ENCODE measurements at regions not wholly inside any gene's neighbourhood (a gene's known extent, or its start where the extent isn't known, plus 50 kb on each side); places are given as distances from the start of the nearest gene placed in this dataset.

- no peak for DNase-seq
- Mint-ChIP-seq H3K9me3 (peaks cover 2 to 22% (median 5%) of the 10 kb centered on the region in 7 donors), H3K27ac (no peak overlapping the region), H3K27me3 (no peaks in the 10 kb centered on the region), H3K4me1 (no peaks in the 10 kb centered on the region), H3K36me3 (no peaks in the 10 kb centered on the region), H3K4me3 (no peak overlapping the region)
- no peak overlapping the region for H3K27ac ChIP-seq (ENCODE audit: insufficient read depth, low read length, poor library complexity, severe bottlenecking)
- H3K4me3 ChIP-seq (ENCODE audit: low read depth, low read length), result no peak overlapping the region
- no peak for ATAC-seq (ENCODE audit: low read depth in 2 of 2)
- no peaks in the 10 kb centered on the region for H3K4me1 ChIP-seq (ENCODE audit: control insufficient read depth, insufficient read depth, low read length, poor library complexity, severe bottlenecking)
- H3K36me3 ChIP-seq (ENCODE audit: control insufficient read depth, insufficient read depth, low read length), result no peaks in the 10 kb centered on the region
- H3K27me3 ChIP-seq (ENCODE audit: control insufficient read depth, insufficient read depth, low read length), result no peaks in the 10 kb centered on the region
- peaks cover 5 to 15% of the 10 kb centered on the region in 2 experiments for H3K9me3 ChIP-seq (ENCODE audit: control insufficient read depth in 2 of 2, low read length in 2 of 2)
Measured at GRCh38 chr2:150383587-150383986, 103.9 kb downstream of the RND3 start.

- H3K4me3 Mint-ChIP-seq, result no peak overlapping the region
- Histone ChIP-seq H3K27me3 (ENCODE audit: control insufficient read depth, insufficient read depth, low read length) (no peaks in the 10 kb centered on the region), H3K27ac (ENCODE audit: insufficient read depth, low read length, poor library complexity, severe bottlenecking) (no peak overlapping the region), H3K4me3 (ENCODE audit: low read depth, low read length) (no peak overlapping the region), H3K36me3 (ENCODE audit: control insufficient read depth, insufficient read depth, low read length) (no peaks in the 10 kb centered on the region), H3K4me1 (ENCODE audit: control insufficient read depth, insufficient read depth, low read length, poor library complexity, severe bottlenecking) (no peaks in the 10 kb centered on the region), H3K9me3 (ENCODE audit: control insufficient read depth in 2 of 2, low read length in 2 of 2) (no peaks in the 10 kb centered on the region)
- DNase-seq, result no peak
- no peak overlapping the region for H3K27ac Mint-ChIP-seq
- H3K4me1 Mint-ChIP-seq, result no peaks in the 10 kb centered on the region
- H3K9me3 Mint-ChIP-seq, result peaks cover 2 to 19% (median 8%) of the 10 kb centered on the region in 7 donors
- ATAC-seq (ENCODE audit: low read depth in 2 of 2), result no peak
- H3K27me3 Mint-ChIP-seq, result no peaks in the 10 kb centered on the region
- no peaks in the 10 kb centered on the region for H3K36me3 Mint-ChIP-seq
Measured at GRCh38 chr2:150379166-150379565, 108.3 kb downstream of the RND3 start.

DNA sequence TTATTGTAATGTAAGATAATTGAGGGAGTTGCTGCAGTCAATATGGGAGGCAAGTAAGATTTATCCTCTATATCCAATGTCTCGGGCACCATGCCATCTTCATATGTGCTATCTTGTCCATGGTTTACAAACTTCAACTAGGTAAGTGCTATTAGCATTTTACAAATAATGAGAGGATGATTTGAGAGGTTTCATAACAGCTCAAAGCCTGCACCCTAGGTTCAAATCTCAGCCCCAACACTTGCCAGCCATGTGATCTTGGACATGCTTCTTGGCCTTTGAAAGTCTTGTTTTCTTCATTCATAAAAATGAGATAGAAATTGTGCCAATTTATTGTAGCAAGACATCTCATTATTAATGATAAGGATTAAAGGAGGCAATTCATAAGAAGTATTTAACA lies 108.8 kb downstream of the RND3 start:
- H3K4me1 ChIP-seq (ENCODE audit: control insufficient read depth, insufficient read depth, low read length, poor library complexity, severe bottlenecking), result no peaks in the 10 kb centered on the region
- no peaks in the 10 kb centered on the region for H3K36me3 Mint-ChIP-seq
- H3K27me3 ChIP-seq (ENCODE audit: control insufficient read depth, insufficient read depth, low read length), result no peaks in the 10 kb centered on the region
- ATAC-seq (ENCODE audit: low read depth in 2 of 2), result no peak
- no peaks in the 10 kb centered on the region for H3K4me1 Mint-ChIP-seq
- H3K27ac Mint-ChIP-seq, result no peak overlapping the region
- H3K27ac ChIP-seq (ENCODE audit: insufficient read depth, low read length, poor library complexity, severe bottlenecking), result no peak overlapping the region
- no peaks in the 10 kb centered on the region for H3K9me3 ChIP-seq (ENCODE audit: control insufficient read depth in 2 of 2, low read length in 2 of 2)
- H3K9me3 Mint-ChIP-seq, result peaks cover 2 to 19% (median 8%) of the 10 kb centered on the region in 7 donors
- no peaks in the 10 kb centered on the region for H3K27me3 Mint-ChIP-seq
- no peak overlapping the region for H3K4me3 Mint-ChIP-seq
- no peak overlapping the region for H3K4me3 ChIP-seq (ENCODE audit: low read depth, low read length)
- DNase-seq, result no peak
- H3K36me3 ChIP-seq (ENCODE audit: control insufficient read depth, insufficient read depth, low read length), result no peaks in the 10 kb centered on the region

DNA sequence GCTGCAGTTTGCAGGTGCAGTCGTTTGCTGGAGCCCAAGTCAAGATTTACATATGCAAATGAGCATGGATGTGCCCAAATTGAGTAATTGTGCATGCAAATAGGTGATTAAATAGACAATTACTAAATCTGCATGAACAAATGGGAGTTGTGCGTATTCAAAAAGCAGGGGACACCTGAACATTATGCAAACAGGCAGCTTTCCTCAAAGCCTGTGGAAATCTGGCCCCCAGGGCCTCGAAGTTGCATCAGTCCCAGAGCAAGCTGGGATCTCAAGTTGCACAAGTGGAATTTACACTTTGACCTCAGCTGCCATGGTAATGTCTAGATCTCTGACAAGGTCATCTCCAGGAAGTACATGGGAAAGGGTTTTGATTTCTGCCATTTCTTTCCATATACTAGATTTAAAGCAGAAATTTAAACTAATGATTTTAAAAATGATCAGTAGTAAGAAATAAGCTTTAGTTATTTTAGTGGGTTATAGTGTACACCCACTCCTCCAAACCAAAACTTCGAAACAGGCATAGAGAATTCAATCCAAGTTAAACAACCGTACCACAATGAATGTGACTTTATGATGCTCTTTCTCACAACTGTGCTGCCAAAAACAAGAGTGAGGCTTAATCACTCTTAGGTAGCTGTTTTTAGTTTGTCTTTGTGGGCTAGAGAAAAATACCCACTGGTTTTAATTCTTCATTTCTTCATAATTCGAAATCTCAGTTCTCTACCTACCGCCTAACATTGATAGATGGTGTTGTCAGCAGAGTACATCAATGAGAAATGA lies 110.7 kb downstream of the RND3 start:
- Mint-ChIP-seq H3K4me1 (no peaks in the 10 kb centered on the region), H3K9me3 (peaks cover 0 to 11% (median 4%) of the 10 kb centered on the region in 7 donors), H3K4me3 (no peak overlapping the region), H3K27ac (no peak overlapping the region), H3K27me3 (no peaks in the 10 kb centered on the region), H3K36me3 (no peaks in the 10 kb centered on the region)
- DNase-seq (no peak), ATAC-seq (ENCODE audit: low read depth in 2 of 2) (no peak)
- H3K27ac ChIP-seq (ENCODE audit: insufficient read depth, low read length, poor library complexity, severe bottlenecking), result no peak overlapping the region
- H3K4me3 ChIP-seq (ENCODE audit: low read depth, low read length), result no peak overlapping the region
- H3K36me3 ChIP-seq (ENCODE audit: control insufficient read depth, insufficient read depth, low read length), result no peaks in the 10 kb centered on the region
- no peaks in the 10 kb centered on the region for H3K4me1 ChIP-seq (ENCODE audit: control insufficient read depth, insufficient read depth, low read length, poor library complexity, severe bottlenecking)
- H3K27me3 ChIP-seq (ENCODE audit: control insufficient read depth, insufficient read depth, low read length), result no peaks in the 10 kb centered on the region
- H3K9me3 ChIP-seq (ENCODE audit: control insufficient read depth in 2 of 2, low read length in 2 of 2), result no peaks in the 10 kb centered on the region

- Mint-ChIP-seq H3K27me3 (no peaks in the 10 kb centered on the region), H3K4me1 (no peaks in the 10 kb centered on the region), H3K27ac (no peak overlapping the region), H3K36me3 (no peaks in the 10 kb centered on the region), H3K9me3 (peaks cover 0 to 7% (median 4%) of the 10 kb centered on the region in 7 donors), H3K4me3 (no peak overlapping the region)
- Histone ChIP-seq H3K27me3 (ENCODE audit: control insufficient read depth, insufficient read depth, low read length) (no peaks in the 10 kb centered on the region), H3K4me1 (ENCODE audit: control insufficient read depth, insufficient read depth, low read length, poor library complexity, severe bottlenecking) (no peaks in the 10 kb centered on the region), H3K9me3 (ENCODE audit: control insufficient read depth in 2 of 2, low read length in 2 of 2) (no peaks in the 10 kb centered on the region), H3K36me3 (ENCODE audit: control insufficient read depth, insufficient read depth, low read length) (no peaks in the 10 kb centered on the region), H3K4me3 (ENCODE audit: low read depth, low read length) (no peak overlapping the region), H3K27ac (ENCODE audit: insufficient read depth, low read length, poor library complexity, severe bottlenecking) (no peak overlapping the region)
- DNase-seq (no peak), ATAC-seq (ENCODE audit: low read depth in 2 of 2) (no peak)
Measured at GRCh38 chr2:150375333-150375732, 112.1 kb downstream of the RND3 start.

DNA sequence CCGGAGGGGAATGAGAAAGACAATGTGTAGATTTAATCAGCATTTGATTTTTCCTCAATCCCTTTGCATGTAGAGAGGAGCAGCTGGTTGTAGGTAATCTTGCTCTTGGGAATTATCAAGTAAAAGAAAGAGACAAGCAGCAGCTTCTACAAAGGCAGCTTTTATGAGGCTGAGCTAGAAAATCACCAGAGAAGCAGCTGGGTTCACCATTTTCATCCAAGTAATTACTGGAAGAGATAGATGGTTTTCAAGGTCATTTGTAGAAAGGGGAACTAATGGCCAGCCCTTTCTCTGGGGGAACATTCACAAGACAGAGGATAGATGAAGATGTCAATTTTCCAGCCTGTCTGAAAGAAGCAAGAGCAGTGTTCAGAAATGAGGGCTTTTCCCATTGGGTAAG lies 113.0 kb downstream of the RND3 start:
- no peaks in the 10 kb centered on the region for H3K4me1 ChIP-seq (ENCODE audit: control insufficient read depth, insufficient read depth, low read length, poor library complexity, severe bottlenecking)
- H3K27ac ChIP-seq (ENCODE audit: insufficient read depth, low read length, poor library complexity, severe bottlenecking), result no peak overlapping the region
- no peak overlapping the region for H3K4me3 ChIP-seq (ENCODE audit: low read depth, low read length)
- H3K27me3 ChIP-seq (ENCODE audit: control insufficient read depth, insufficient read depth, low read length), result no peaks in the 10 kb centered on the region
- Mint-ChIP-seq H3K4me1 (no peaks in the 10 kb centered on the region), H3K36me3 (no peaks in the 10 kb centered on the region), H3K4me3 (no peak overlapping the region), H3K9me3 (peaks cover 0 to 7% (median 4%) of the 10 kb centered on the region in 7 donors), H3K27me3 (no peaks in the 10 kb centered on the region), H3K27ac (no peak overlapping the region)
- ATAC-seq (ENCODE audit: low read depth in 2 of 2), result no peak
- DNase-seq, result no peak
- no peaks in the 10 kb centered on the region for H3K36me3 ChIP-seq (ENCODE audit: control insufficient read depth, insufficient read depth, low read length)
- H3K9me3 ChIP-seq (ENCODE audit: control insufficient read depth in 2 of 2, low read length in 2 of 2), result no peaks in the 10 kb centered on the region

DNA sequence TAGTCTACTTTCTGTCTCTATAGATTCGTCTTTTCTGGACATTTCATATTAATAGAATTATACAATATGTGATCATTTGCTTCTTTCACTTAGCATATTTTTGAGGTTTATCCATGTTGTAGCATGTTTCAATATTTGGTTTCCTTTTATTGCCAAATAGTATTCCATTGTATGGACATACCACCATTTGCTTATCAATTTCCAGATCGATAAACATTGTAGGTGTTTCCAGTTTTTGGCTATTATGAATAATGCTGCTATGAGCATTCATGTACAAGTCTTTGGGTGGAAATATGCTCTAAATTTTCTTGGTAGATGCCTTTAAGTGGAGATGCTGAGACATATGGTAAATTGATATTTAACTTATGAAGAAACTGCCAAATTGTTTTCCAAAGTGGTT lies 114.1 kb downstream of the RND3 start:
- no peak overlapping the region for H3K4me3 ChIP-seq (ENCODE audit: low read depth, low read length)
- H3K9me3 Mint-ChIP-seq, result peaks cover 0 to 6% (median 4%) of the 10 kb centered on the region in 7 donors
- H3K27me3 ChIP-seq (ENCODE audit: control insufficient read depth, insufficient read depth, low read length), result no peaks in the 10 kb centered on the region
- ATAC-seq (ENCODE audit: low read depth in 2 of 2), result no peak
- H3K4me3 Mint-ChIP-seq, result no peak overlapping the region
- no peaks in the 10 kb centered on the region for H3K4me1 ChIP-seq (ENCODE audit: control insufficient read depth, insufficient read depth, low read length, poor library complexity, severe bottlenecking)
- H3K4me1 Mint-ChIP-seq, result no peaks in the 10 kb centered on the region
- no peak for DNase-seq
- H3K36me3 Mint-ChIP-seq, result no peaks in the 10 kb centered on the region
- H3K9me3 ChIP-seq (ENCODE audit: control insufficient read depth in 2 of 2, low read length in 2 of 2), result no peaks in the 10 kb centered on the region
- no peak overlapping the region for H3K27ac ChIP-seq (ENCODE audit: insufficient read depth, low read length, poor library complexity, severe bottlenecking)
- no peak overlapping the region for H3K27ac Mint-ChIP-seq
- no peaks in the 10 kb centered on the region for H3K27me3 Mint-ChIP-seq
- H3K36me3 ChIP-seq (ENCODE audit: control insufficient read depth, insufficient read depth, low read length), result no peaks in the 10 kb centered on the region
